CD1c-positive myeloid dendritic cell (primary cell): ENCODE measurements at regions not wholly inside any gene's neighbourhood (a gene's known extent, or its start where the extent isn't known, plus 50 kb on each side); places are given as distances from the start of the nearest gene placed in this dataset.

Experiments
- DNase-seq: peaks from one replicate; pipeline ENCODE4 v3.0.0-alpha.2; 2016; ENCODE audit errors: extremely low spot score

- DNase-seq, result no peak
Observed at GRCh38 chr6:165986311-165986913, 181.2 kb downstream of the TBXT start.

- DNase-seq, result no peak
Observed at GRCh38 chr6:165985806-165986299, 181.8 kb downstream of the TBXT start.

GRCh38 chr6:165985281-165985805 lies 182.3 kb downstream of the TBXT start:
- no peak for DNase-seq

- DNase-seq, result no peak
Observed at GRCh38 chr6:165984729-165985275, 182.8 kb downstream of the TBXT start.

- DNase-seq, result no peak
Observed at GRCh38 chr6:165983112-165984072, 184.3 kb downstream of the TBXT start.

- DNase-seq, result no peak
Observed at GRCh38 chr6:165978476-165978875, 189.2 kb downstream of the TBXT start.

- no peak for DNase-seq
Observed at GRCh38 chr6:165976684-165977083, 191.0 kb downstream of the TBXT start.

- DNase-seq, result no peak
Observed at GRCh38 chr6:165974817-165975216, 192.8 kb downstream of the TBXT start.

- DNase-seq, result no peak
Observed at GRCh38 chr6:165973473-165973872, 194.2 kb downstream of the TBXT start.

GRCh38 chr6:165972139-165972802 lies 195.4 kb downstream of the TBXT start:
- DNase-seq, result no peak

GRCh38 chr6:165971202-165971601 lies 196.4 kb downstream of the TBXT start:
- no peak for DNase-seq

GRCh38 chr6:165970001-165970400 lies 197.7 kb downstream of the TBXT start:
- DNase-seq, result no peak

GRCh38 chr6:165969184-165969583 lies 198.5 kb downstream of the TBXT start:
- no peak for DNase-seq

- DNase-seq, result no peak
Observed at GRCh38 chr6:165968408-165968807, 199.2 kb downstream of the TBXT start.

- DNase-seq, result no peak
Observed at GRCh38 chr6:165967810-165968407, 199.7 kb downstream of the TBXT start.

GRCh38 chr6:165963750-165964149 lies 203.9 kb downstream of the TBXT start:
- DNase-seq, result no peak

GRCh38 chr6:165962366-165962765 lies 205.3 kb downstream of the TBXT start:
- no peak for DNase-seq

GRCh38 chr6:165961233-165961632 lies 206.4 kb downstream of the TBXT start:
- DNase-seq, result no peak

- DNase-seq, result no peak
Observed at GRCh38 chr6:165960695-165961094, 207.0 kb downstream of the TBXT start.

- DNase-seq, result no peak
Observed at GRCh38 chr6:165959627-165960026, 208.0 kb downstream of the TBXT start.

- no peak for DNase-seq
Observed at GRCh38 chr6:165956874-165957273, 210.8 kb downstream of the TBXT start.
